CD8-positive, alpha-beta memory T cell (primary cell): ENCODE measurements at regions not wholly inside any gene's neighbourhood (a gene's known extent, or its start where the extent isn't known, plus 50 kb on each side); places are given as distances from the start of the nearest gene placed in this dataset.
"Not testable (repeated sequence)": the region's sequence is repeated elsewhere in the genome, so short reads cannot be mapped to it uniquely, and the experiment has no call there.

Experiments used
- CTCF ChIA-PET: fragments of 350-600 bp; sonication (Branson Sonifier 250); formaldehyde crosslinking; loops from one replicate; lab custom pipeline; 2021; ENCODE audit warnings: antibody characterized with exemption; lab: Charles Lee
- POLR2A ChIA-PET: fragments of 350-600 bp; sonication (Branson Sonifier 250); formaldehyde crosslinking; loops from one replicate; lab custom pipeline; 2021; ENCODE audit warnings: antibody characterized with exemption; lab: Charles Lee
- DNase-seq, 5 donors: peaks; one replicate each; pipeline versions ENCODE4 v3.0.0 to v3.0.0-alpha.2; 2020 to 2022; ENCODE audit warnings: mixed read lengths in 1 of 5
- H3K27ac ChIP-seq: one replicate; pipeline ENCODE4 v1.7.0; 2013; ENCODE audit warnings: low read depth, mild to moderate bottlenecking, low read length, moderate library complexity
- H3K27me3 ChIP-seq: 2 replicates; pipeline ENCODE4 v1.7.0; 2013; ENCODE audit warnings: low read length, mild to moderate bottlenecking; ENCODE audit not compliant: insufficient read depth, poor library complexity, severe bottlenecking
- H3K36me3 ChIP-seq: 2 replicates; pipeline ENCODE4 v1.7.0; 2013; ENCODE audit warnings: mild to moderate bottlenecking, low read length, moderate library complexity; ENCODE audit not compliant: insufficient read depth
- H3K4me1 ChIP-seq: 2 replicates; pipeline ENCODE4 v1.7.0; 2013; ENCODE audit warnings: mild to moderate bottlenecking, low read length, moderate library complexity; ENCODE audit not compliant: insufficient read depth
- H3K4me3 ChIP-seq: 2 replicates; pipeline ENCODE4 v1.7.0; 2013; ENCODE audit warnings: mild to moderate bottlenecking, low read length
- H3K9me3 ChIP-seq: 2 replicates; pipeline ENCODE4 v1.7.0; 2013; ENCODE audit warnings: mild to moderate bottlenecking, low read length
- H3K27ac Mint-ChIP-seq, 8 donors: one replicate each; pipeline ENCODE4 v1.8.0; 2020 to 2021; ENCODE audit warnings: mixed read lengths in 8 of 8, mild to moderate bottlenecking in 6 of 8, inconsistent platforms in 3 of 8, moderate library complexity in 3 of 8
- H3K27me3 Mint-ChIP-seq, 2 donors: one replicate each; pipeline ENCODE4 v1.8.0; 2020 to 2021; ENCODE audit warnings: mixed read lengths in 2 of 2, mild to moderate bottlenecking in 1 of 2, moderate library complexity in 1 of 2
- H3K36me3 Mint-ChIP-seq, 3 donors: one replicate each; pipeline ENCODE4 v1.8.0; 2020 to 2021; ENCODE audit warnings: mixed read lengths in 3 of 3, inconsistent platforms in 1 of 3, mild to moderate bottlenecking in 1 of 3
- H3K4me1 Mint-ChIP-seq, 3 donors: one replicate each; pipeline ENCODE4 v1.8.0; 2020 to 2021; ENCODE audit warnings: mixed read lengths in 3 of 3, inconsistent platforms in 1 of 3, mild to moderate bottlenecking in 1 of 3
- H3K4me3 Mint-ChIP-seq, 7 donors: one replicate each; pipeline ENCODE4 v1.8.0; 2020 to 2021; ENCODE audit warnings: mixed read lengths in 7 of 7, mild to moderate bottlenecking in 6 of 7, moderate library complexity in 4 of 7, inconsistent platforms in 2 of 7
- H3K9me3 Mint-ChIP-seq, 5 donors: one replicate each; pipeline ENCODE4 v1.8.0; 2020 to 2022; ENCODE audit warnings: mixed read lengths in 5 of 5, mild to moderate bottlenecking in 3 of 5, moderate library complexity in 2 of 5, inconsistent platforms in 1 of 5

DNA sequence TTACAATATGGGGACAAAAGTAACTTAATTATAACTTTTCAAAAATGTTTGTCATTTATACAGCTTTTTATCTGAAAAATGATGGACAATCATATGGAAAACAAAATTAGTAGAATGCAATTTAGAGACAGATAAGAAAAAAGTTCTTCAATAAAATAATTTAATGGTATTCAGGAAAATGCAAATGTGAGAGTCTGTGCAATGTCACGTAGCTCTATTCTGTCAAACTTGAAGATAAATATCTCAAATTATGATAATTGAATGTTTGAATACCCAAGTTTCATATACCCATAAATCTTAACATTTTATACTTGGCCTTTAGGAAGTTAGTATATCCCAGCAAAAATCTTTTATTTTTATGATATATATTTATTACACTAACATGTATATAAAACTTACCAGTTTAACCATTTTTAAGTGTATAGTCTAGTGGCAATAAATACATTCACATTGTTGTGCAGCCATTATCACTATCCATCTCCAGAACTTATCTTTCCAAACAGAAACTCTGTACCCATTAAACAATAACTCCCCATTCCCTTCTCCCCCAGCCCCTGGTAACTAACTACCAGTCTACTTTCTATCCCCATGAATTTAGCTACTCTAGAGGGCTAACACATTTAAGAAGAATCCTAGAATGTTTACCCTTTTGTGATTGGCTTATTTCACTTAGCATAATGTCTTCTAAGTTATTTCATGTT lies 311.5 kb downstream of the SOCS6 start:
- Histone ChIP-seq H3K4me1 (peaks cover 12% of the 10 kb centered on the region), H3K27me3 (no peaks in the 10 kb centered on the region), H3K9me3 (no peaks in the 10 kb centered on the region), H3K36me3 (no peaks in the 10 kb centered on the region), H3K4me3 (peak overlapping the region; percentile 4), H3K27ac (no peak overlapping the region)
- DNase-seq, result no peak
- H3K4me1 Mint-ChIP-seq, result peaks cover 0 to 13% (median 3%) of the 10 kb centered on the region in 3 donors
- H3K27me3 Mint-ChIP-seq, result no peaks in the 10 kb centered on the region
- ChIA-PET POLR2A (no interaction called here), CTCF (no interaction called here)
- H3K27ac Mint-ChIP-seq, result peak overlapping the region in 1 of 8 donors; percentile 47
- peaks cover 0 to 9% (median 0%) of the 10 kb centered on the region in 5 donors for H3K9me3 Mint-ChIP-seq
- H3K4me3 Mint-ChIP-seq, result no peak overlapping the region
- H3K36me3 Mint-ChIP-seq, result peaks cover 0 to 6% (median 1%) of the 10 kb centered on the region in 3 donors

DNA sequence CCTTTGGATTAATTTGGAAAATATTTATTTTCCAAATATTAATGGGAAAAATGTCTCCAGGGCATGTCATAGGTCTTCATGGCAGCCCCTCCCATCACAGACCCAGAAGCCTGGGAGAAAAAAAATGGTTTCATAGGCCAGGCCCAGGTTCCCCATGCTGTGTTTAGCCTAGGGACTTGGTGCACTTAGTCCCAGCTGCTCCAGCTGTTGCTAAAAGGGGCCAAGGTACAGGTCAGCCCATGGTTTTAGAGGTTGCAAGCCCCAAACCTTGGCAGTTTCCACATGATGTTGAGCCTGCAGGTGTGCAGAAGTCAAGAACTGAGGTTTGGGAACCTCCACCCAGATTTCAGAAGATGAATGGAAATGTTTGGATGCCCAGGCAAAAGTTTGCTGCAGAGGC lies 309.6 kb downstream of the SOCS6 start:
- H3K27me3 Mint-ChIP-seq, result no peaks in the 10 kb centered on the region
- no peak overlapping the region for H3K27ac Mint-ChIP-seq
- Histone ChIP-seq H3K4me1 (peaks cover 12% of the 10 kb centered on the region), H3K36me3 (no peaks in the 10 kb centered on the region), H3K27ac (no peak overlapping the region), H3K9me3 (no peaks in the 10 kb centered on the region), H3K4me3 (no peak overlapping the region), H3K27me3 (no peaks in the 10 kb centered on the region)
- ChIA-PET POLR2A (no interaction called here), CTCF (no interaction called here)
- no peak for DNase-seq
- H3K4me3 Mint-ChIP-seq, result no peak overlapping the region
- H3K4me1 Mint-ChIP-seq, result peaks cover 0 to 13% (median 3%) of the 10 kb centered on the region in 3 donors
- H3K36me3 Mint-ChIP-seq, result peaks cover 0 to 1% (median 0%) of the 10 kb centered on the region in 3 donors
- peaks cover 0 to 5% (median 0%) of the 10 kb centered on the region in 5 donors for H3K9me3 Mint-ChIP-seq

- DNase-seq, result no peak
- no peaks in the 10 kb centered on the region for H3K27me3 ChIP-seq
- Mint-ChIP-seq H3K27me3 (no peaks in the 10 kb centered on the region), H3K36me3 (no peaks in the 10 kb centered on the region), H3K4me3 (no peak overlapping the region), H3K27ac (no peak overlapping the region), H3K4me1 (no peaks in the 10 kb centered on the region), H3K9me3 (peaks cover 10 to 24% (median 14%) of the 10 kb centered on the region in 5 donors)
- CTCF ChIA-PET, result no interaction called here
- no peaks in the 10 kb centered on the region for H3K4me1 ChIP-seq
- no peaks in the 10 kb centered on the region for H3K36me3 ChIP-seq
- H3K9me3 ChIP-seq, result no peaks in the 10 kb centered on the region
- H3K27ac ChIP-seq, result no peak overlapping the region
- H3K4me3 ChIP-seq, result no peak overlapping the region
- POLR2A ChIA-PET, result no interaction called here
Measured at GRCh38 chr18:70582981-70583380, 294.1 kb downstream of the SOCS6 start.

- Histone ChIP-seq H3K9me3 (no peaks in the 10 kb centered on the region), H3K4me1 (no peaks in the 10 kb centered on the region), H3K27ac (no peak overlapping the region), H3K36me3 (no peaks in the 10 kb centered on the region), H3K4me3 (no peak overlapping the region), H3K27me3 (no peaks in the 10 kb centered on the region)
- H3K4me3 Mint-ChIP-seq, result no peak overlapping the region
- peaks cover 0 to 5% (median 3%) of the 10 kb centered on the region in 5 donors for H3K9me3 Mint-ChIP-seq
- ChIA-PET CTCF (no interaction called here), POLR2A (no interaction called here)
- H3K4me1 Mint-ChIP-seq, result no peaks in the 10 kb centered on the region
- H3K36me3 Mint-ChIP-seq, result no peaks in the 10 kb centered on the region
- no peak overlapping the region for H3K27ac Mint-ChIP-seq
- H3K27me3 Mint-ChIP-seq, result no peaks in the 10 kb centered on the region
- no peak for DNase-seq
Measured at GRCh38 chr18:70578480-70578879, 289.6 kb downstream of the SOCS6 start.

GRCh38 chr18:70577023-70577420 lies 288.2 kb downstream of the SOCS6 start:
- no peak for DNase-seq
- H3K27ac Mint-ChIP-seq, result no peak overlapping the region
- peaks cover 3 to 6% (median 4%) of the 10 kb centered on the region in 5 donors for H3K9me3 Mint-ChIP-seq
- CTCF ChIA-PET, result no interaction called here
- Histone ChIP-seq H3K27ac (no peak overlapping the region), H3K36me3 (no peaks in the 10 kb centered on the region), H3K9me3 (no peaks in the 10 kb centered on the region), H3K27me3 (no peaks in the 10 kb centered on the region), H3K4me1 (no peaks in the 10 kb centered on the region), H3K4me3 (no peak overlapping the region)
- POLR2A ChIA-PET, result no interaction called here
- no peak overlapping the region for H3K4me3 Mint-ChIP-seq
- H3K27me3 Mint-ChIP-seq, result no peaks in the 10 kb centered on the region
- no peaks in the 10 kb centered on the region for H3K36me3 Mint-ChIP-seq
- H3K4me1 Mint-ChIP-seq, result no peaks in the 10 kb centered on the region

DNA sequence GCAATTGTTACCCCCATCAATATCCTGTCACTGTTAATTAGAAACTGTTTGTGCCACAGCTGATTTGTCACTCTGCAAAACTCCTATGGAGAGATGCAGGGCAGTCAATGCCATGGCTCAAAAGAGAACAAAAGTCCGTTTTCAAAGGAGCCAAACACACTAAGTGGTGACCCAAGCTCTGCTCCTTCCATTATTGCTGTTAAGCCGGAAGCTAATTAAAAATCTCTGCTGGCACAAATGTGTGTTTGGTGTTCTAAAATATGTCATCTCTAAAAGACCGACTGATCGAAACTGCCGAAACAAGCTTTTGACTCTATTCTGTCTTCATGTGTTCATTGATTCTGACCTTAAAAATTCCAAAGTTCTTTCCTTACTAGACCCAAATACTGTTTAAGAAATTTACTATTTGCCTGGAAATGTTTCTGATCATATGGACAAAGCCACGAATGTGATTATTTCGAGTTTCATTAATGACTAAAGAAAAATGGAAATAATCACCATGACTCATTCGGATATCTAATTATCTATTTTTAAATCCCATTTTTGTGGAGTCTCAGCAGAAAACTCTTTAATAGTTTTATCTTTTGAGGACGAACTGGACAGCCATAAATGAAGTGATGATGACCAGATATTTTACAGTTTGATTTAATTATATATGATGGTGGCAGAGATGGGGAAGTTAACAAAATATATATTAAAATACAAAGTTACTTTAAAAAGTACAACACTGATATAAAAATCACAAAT lies 287.6 kb downstream of the SOCS6 start:
- Histone ChIP-seq H3K4me1 (no peaks in the 10 kb centered on the region), H3K4me3 (no peak overlapping the region), H3K36me3 (no peaks in the 10 kb centered on the region), H3K9me3 (no peaks in the 10 kb centered on the region), H3K27ac (no peak overlapping the region), H3K27me3 (no peaks in the 10 kb centered on the region)
- POLR2A ChIA-PET, result no interaction called here
- Mint-ChIP-seq H3K4me1 (no peaks in the 10 kb centered on the region), H3K36me3 (no peaks in the 10 kb centered on the region), H3K27ac (no peak overlapping the region), H3K27me3 (no peaks in the 10 kb centered on the region), H3K4me3 (no peak overlapping the region), H3K9me3 (peaks cover 3 to 6% (median 4%) of the 10 kb centered on the region in 5 donors)
- DNase-seq, result no peak
- CTCF ChIA-PET, result no interaction called here

GRCh38 chr18:70574951-70575350 lies 286.1 kb downstream of the SOCS6 start:
- H3K9me3 Mint-ChIP-seq, H3K36me3 Mint-ChIP-seq, H3K27me3 ChIP-seq, H3K9me3 ChIP-seq, CTCF ChIA-PET, DNase-seq, H3K27me3 Mint-ChIP-seq, H3K4me3 Mint-ChIP-seq, H3K4me1 Mint-ChIP-seq, POLR2A ChIA-PET, H3K4me3 ChIP-seq, H3K27ac ChIP-seq, H3K36me3 ChIP-seq, H3K4me1 ChIP-seq: not testable (repeated sequence)
- H3K27ac Mint-ChIP-seq, result peak overlapping the region in 1 of 8 donors; percentile 61

DNA sequence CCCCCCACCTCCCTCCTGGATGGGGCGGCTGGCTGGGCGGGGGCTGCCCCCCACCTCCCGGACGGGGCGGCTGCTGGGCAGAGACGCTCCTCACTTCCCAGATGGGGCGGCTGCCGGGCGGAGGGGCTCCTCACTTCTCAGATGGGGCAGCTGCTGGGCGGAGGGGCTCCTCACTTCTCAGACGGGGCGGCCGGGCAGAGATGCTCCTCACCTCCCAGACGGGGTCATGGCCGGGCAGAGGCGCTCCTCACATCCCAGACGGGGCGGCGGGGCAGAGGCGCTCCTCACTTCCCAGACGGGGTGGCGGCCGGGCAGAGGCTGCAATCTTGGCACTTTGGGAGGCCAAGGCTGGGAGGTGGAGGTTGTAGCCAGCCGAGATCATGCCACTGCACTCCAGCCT lies 280.8 kb downstream of the SOCS6 start:
- H3K9me3 ChIP-seq, H3K4me1 Mint-ChIP-seq, H3K27ac Mint-ChIP-seq, H3K9me3 Mint-ChIP-seq, H3K4me3 ChIP-seq, H3K4me3 Mint-ChIP-seq, CTCF ChIA-PET, H3K36me3 Mint-ChIP-seq, DNase-seq, POLR2A ChIA-PET, H3K4me1 ChIP-seq, H3K27me3 Mint-ChIP-seq, H3K27me3 ChIP-seq, H3K36me3 ChIP-seq, H3K27ac ChIP-seq: not testable (repeated sequence)
